CD4-positive, alpha-beta T cell treated with Interleukin-17A for 1 hour (primary cell): ENCODE measurements at regions not wholly inside any gene's neighbourhood (a gene's known extent, or its start where the extent isn't known, plus 50 kb on each side); places are given as distances from the start of the nearest gene placed in this dataset.

Source experiments
- DNase-seq: peaks from one replicate; pipeline ENCODE4 v3.0.0-alpha.2; 2020

- DNase-seq = no peak
Measured at GRCh38 chr15:66933932-66934867, 131.2 kb upstream of the SMAD3 start.

DNA sequence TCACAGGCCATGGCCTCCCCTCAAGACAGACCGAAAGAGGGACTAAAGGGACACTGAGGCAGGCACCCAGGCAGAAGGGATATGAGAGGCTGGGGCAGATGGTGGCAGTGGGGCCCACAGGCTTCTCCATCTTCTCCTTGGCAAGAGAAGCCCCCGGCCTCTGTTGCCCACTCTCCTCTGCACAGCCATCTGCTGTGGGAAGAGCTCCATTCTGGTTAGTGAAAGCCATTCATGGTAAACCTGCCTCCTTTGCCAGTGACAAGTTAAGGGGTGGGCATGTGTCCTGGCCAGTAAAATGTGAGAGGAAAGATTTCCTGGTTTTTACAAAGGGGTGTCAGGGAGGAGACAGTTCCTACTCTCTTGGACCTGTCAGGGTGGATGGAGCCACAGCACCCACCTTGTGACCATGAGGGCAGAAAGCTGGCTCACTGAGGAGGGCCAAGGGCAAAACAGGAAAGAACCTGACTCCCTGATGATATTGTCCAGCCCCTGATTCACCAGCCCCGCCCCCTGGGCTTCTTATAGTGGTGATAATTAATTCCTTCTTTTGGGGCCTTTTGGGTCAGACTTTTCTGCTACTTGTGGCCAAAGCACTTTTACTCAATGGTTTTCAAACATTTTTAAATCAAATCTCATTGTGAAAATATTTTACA lies 130.4 kb upstream of the SMAD3 start:
- DNase-seq = no peak

GRCh38 chr15:66935688-66936087 lies 129.7 kb upstream of the SMAD3 start:
- no peak for DNase-seq

DNA sequence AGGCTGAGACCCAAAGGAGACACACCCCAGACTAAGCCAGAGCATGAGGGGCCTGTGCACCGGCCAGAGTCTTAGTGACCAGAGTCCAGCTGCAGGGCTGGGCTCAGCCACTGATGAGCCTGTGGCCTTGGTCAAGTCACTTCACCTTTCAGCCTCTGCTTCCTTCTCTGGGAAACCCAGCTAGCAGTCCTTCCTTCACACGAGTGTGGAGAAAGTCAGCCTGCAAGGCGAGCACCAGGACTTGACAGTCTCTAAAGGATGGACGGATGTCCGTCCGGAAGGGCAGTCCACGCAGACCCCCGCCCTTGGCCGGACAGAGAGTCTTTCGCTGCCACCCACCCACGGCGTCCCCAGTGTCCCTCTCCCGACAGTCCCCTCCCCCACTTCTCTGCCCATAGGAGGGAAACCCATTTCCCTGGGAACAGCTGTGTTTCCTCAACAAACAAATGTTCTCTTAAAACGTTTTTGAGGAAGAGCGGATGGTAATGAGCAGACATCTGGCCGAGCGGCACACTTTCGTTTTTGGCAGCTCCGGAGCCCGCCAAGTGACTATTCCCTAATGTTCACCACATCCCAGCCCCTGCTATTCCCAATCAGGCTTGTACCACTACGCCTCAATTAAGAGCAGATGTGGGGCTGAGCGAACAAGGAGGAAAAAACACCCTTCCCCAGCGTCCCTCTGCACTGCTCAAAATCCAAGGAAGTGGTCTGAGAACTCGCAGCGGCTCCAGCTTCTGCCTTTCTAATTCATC lies 129.1 kb upstream of the SMAD3 start:
- no peak for DNase-seq

DNA sequence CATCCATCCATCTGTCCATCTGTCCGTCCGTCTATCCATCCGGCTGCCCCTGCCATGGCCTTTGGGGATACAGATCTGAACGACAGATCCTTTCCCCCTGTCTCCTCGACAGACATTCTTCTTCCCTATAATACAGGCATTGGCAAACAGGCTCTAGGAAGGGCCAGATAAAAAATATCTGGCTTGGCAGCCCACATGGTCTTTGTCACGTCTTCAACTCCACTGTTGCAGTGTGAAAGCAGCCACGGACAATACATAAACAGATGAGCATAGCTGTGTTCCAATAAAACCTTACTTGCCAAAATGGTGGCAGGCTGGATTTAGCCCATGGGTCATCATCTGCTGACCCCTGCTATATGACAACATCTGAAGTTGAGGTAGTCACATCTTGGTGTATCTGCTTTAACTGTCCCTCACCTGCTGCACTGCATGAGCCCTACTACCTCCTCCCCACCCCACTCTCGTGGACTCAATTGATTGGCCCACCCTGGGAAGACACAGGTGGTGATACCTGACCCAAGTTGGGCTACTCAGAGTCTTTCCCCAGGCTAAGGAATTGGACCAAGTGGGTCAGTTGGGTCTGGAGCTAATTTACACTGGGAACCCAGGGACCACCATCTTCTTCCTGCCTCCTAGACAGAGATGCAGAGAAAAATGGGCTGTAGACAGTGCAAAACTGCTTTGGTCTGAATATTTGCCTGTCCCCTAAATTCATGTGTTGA lies 128.4 kb upstream of the SMAD3 start:
- DNase-seq = no peak

DNA sequence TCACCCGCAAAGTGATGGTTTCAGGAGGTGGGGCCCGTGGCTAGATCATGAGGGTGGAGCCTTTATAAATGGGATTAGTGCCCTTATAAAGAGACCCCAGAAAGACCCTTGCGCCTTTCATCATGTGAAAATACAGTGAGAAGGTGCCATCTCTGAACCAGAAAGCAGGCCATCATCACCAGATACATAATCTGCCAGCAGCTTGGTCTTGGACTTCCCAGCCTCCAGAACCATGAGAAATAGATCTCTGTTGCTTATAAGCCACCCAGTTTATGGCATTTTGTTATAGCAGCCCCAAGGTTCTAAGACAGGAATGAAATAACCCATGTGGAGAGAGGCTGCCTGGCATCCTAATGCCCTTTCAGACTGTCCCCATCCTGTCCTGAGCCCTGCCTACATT lies 127.8 kb upstream of the SMAD3 start:
- DNase-seq = no peak

- DNase-seq = no peak
Measured at GRCh38 chr15:66938114-66938830, 127.1 kb upstream of the SMAD3 start.

- DNase-seq = no peak
Measured at GRCh38 chr15:66939016-66939415, 126.4 kb upstream of the SMAD3 start.

DNA sequence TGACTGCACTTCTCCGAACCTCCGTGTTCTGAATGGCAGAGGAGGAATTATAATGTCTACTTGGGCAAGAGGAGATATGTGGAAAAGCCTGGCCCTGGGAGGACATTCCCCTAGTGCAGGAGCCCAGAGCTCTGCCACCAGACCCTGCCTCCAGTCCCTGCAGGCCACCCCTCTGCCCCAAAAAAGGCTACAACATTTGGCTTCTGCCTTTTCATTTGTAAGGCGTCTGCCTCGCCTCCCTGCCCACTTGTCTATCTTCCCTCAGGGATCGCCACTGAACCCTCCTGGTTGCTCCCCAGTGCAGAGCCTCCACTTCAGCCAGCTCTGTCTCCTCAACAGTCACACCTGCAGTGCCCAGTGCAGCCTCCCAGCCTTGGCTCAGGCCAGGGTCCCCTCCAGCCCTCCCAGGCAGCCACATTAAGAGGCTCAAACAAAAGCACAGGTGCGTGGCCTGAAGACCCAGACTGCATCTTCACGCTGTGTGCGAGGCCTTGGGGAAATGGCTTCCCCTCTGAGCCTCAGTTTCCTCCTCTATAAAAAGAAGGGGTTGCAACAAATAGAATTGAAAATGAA lies 125.9 kb upstream of the SMAD3 start:
- no peak for DNase-seq

- no peak for DNase-seq
Measured at GRCh38 chr15:66940368-66940767, 125.0 kb upstream of the SMAD3 start.

GRCh38 chr15:66941108-66941711 lies 124.2 kb upstream of the SMAD3 start:
- DNase-seq = no peak

GRCh38 chr15:66941791-66942190 lies 123.6 kb upstream of the SMAD3 start:
- no peak for DNase-seq

DNA sequence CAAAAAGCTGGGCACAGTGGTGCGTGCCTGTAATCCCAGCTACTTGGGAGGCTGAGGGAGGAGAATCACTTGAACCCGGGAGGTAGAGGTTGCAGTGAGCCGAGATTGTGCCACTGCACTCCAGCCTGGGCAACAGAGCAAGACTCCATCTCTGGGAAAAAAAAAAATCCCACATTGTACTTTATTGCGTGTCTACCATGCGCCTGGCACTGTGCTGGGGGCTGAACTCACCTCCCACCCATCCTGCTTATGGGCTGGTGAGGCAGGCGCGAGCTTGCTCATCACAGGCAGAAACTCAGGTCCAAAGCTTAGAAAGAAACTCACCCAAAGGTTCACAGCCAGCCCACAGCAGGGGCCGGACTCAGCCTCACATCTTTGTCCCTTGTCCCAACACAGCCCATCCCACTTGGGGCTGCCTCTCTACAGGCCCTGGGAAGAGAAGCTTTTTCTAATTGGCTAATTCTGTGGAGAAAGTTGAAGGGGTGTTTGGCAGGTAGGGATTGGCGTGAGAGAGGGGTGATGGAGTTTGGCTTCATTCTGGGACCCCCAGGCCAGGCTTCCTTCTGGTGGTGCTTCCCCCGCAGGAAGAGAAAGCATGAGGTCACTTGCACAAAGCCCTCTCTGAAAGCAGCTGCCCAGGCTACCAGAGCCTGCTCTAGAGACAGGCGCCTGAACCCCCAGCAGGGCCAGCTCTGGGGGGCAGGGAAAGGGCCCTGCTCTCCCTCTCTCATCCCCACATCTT lies 122.6 kb upstream of the SMAD3 start:
- DNase-seq = no peak

DNA sequence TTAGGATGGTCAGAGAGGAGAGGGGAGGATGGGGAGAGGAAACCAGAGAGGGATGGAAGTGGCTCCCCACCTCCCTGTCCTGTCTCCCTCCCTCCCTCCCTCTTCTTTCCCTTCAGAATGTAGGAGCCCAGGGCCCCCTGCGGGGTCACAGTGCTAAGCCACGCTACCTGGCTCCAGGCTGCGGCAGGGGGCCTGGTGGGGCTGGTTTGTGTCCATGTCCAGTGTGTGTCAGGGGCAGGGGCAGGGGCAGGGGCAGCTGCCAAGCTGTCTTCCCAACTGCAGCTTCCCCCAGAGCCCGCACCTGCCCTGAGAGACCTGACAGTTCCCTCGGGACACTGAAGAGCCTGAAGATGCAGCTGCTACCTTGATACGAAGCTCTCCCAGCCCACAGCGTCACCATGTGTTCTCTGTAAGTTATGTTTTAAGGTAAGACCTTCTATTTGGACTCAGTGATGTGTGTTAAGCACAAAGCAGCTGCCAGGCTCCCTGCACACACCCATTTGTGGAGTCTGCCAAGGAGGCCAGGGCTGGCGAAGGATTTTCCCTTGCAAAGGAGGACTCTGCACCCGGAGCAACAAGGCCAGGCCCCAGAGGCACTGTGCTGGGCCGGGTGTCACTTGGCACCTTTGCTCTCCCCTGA lies 121.8 kb upstream of the SMAD3 start:
- DNase-seq = no peak

DNA sequence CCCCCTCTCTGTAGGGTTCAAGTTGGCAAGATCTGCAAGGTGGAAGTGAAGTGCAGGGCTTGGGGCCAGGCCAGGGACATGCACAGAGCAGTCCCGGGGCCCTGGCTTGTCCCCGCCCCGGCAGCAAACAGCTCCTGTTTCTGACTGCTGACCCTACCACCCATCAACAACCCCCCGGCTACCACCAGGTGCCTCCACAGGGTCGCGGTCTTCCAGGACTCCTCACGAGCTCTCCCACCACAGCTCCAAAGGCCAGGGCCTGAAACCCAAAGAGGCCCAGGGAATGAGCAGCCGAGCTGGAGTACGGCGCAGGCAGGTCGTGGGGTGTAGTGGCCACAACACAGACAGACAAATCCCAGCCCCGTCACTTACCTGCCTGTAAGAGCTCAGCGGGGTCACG lies 121.3 kb upstream of the SMAD3 start:
- no peak for DNase-seq

DNA sequence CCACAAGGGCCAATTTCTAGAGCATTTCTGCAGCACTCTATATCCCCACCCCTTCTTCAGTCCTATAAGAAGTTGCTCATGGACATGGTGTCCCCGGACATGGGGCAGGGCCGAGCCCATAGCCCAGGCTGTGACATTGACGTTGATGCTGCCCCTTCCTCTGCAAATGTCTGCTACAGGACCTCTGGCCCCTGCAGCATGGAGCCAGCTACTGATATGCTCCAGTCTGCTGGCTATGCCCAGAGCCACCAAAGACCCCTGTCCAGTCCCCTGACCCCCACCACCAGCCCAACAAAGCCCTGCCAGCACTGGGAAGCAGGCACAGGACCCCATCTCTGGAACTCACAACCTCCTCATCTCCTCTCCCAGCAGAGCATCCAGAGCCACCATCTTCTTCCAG lies 120.1 kb upstream of the SMAD3 start:
- no peak for DNase-seq

- no peak for DNase-seq
Measured at GRCh38 chr15:66945842-66946241, 119.6 kb upstream of the SMAD3 start.

- peak; percentile 78 for DNase-seq
Measured at GRCh38 chr15:66946578-66947164, 118.7 kb upstream of the SMAD3 start.

DNA sequence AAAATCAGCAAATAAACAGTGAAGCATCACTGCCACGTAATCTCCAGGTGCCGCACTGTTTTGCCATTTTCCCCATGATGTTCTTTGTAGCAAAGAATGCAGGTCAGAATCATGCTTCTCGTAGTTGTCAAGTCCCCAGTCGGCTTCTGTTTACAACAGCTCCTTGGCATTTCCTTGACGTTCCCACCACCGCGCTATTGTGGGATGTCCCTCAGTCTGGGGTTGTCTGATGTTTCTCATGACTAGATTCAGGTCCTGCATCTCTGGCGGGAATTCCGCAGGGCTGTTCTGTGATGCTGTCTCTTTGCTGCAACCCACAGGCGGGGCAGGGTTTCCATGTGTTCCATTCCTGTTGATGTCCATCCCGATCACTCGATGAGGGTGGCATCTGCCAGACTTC lies 117.9 kb upstream of the SMAD3 start:
- DNase-seq = no peak

- DNase-seq = no peak
Measured at GRCh38 chr15:66948294-66948693, 117.1 kb upstream of the SMAD3 start.
